ENCODE measurements at regions not wholly inside any gene's neighbourhood (a gene's known extent, or its start where the extent isn't known, plus 50 kb on each side); places are given as distances from the start of the nearest gene placed in this dataset.

DNA sequence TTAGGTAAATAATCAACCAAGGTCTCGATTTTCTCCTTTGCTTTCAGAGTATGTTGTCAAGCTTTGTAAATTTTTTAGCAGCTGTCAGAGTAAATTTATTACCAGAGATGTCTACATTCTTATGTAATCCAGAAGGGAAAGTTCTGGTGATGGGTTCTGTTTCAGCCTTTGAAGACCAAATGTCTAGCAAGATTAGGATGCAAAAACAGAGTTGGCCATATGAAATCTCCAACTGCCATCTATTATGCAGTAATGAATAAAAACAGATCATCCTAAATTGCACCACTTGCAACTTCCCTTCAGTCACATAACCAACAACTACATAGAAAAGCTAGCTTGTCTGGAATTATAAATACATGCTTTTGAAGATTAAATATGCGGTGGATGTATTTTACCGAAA, 826.8 kb upstream of the KIF2B start (continued):
- TF ChIP-seq POLR2AphosphoS5 (IDR thresholded peaks at IDR 0.05; ENCODE audit: low read depth): no peak
- no peak for TF ChIP-seq STAT1 (IDR thresholded peaks at IDR 0.05; ENCODE audit: unreplicated experiment)
- TF ChIP-seq, protein P1, sequence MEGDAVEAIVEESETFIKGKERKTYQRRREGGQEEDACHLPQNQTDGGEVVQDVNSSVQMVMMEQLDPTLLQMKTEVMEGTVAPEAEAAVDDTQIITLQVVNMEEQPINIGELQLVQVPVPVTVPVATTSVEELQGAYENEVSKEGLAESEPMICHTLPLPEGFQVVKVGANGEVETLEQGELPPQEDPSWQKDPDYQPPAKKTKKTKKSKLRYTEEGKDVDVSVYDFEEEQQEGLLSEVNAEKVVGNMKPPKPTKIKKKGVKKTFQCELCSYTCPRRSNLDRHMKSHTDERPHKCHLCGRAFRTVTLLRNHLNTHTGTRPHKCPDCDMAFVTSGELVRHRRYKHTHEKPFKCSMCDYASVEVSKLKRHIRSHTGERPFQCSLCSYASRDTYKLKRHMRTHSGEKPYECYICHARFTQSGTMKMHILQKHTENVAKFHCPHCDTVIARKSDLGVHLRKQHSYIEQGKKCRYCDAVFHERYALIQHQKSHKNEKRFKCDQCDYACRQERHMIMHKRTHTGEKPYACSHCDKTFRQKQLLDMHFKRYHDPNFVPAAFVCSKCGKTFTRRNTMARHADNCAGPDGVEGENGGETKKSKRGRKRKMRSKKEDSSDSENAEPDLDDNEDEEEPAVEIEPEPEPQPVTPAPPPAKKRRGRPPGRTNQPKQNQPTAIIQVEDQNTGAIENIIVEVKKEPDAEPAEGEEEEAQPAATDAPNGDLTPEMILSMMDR (conservative IDR thresholded peaks at IDR 0.05; ENCODE audit: low read depth in 2 of 2): no peak

DNA sequence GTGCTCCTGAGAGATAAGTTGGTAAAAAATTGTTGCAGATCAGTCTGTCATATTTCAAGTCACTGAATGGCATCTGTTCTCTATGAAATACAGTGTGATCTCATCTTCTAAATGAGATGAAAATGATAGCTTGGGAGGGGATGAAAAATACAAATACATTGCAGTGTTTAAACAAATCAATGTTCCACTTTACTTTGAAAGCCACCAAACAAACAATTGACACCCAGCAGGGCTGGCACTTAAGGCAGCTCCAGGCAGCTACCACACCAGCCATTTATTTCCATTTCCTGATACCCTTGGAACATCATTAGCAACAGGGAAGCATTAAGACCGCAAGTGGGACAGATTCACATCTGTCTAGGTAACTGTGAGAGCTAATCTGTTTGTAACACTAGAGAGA, 827.6 kb upstream of the KIF2B start:
- Histone ChIP-seq H3K4me1 (ENCODE audit: insufficient read depth) (no peaks in the 10 kb centered on the region), H2AFZ (no peak overlapping the region), H3K9me2 (ENCODE audit: insufficient read depth) (peaks cover 8% of the 10 kb centered on the region; the same call in 1 of the 2 replicates), H3K36me3 (ENCODE audit: insufficient read depth) (no peaks in the 10 kb centered on the region), H3K27me3 (ENCODE audit: insufficient read depth) (no peaks in the 10 kb centered on the region), H3K4me3 (no peak overlapping the region), H3K4me2 (no peak overlapping the region), H3F3A (replicated peaks; ENCODE audit: low read depth) (no peaks in the 10 kb centered on the region), H3K27ac (ENCODE audit: low read depth) (no peak overlapping the region), H3K79me2 (replicated peaks; ENCODE audit: insufficient read depth) (no peaks in the 10 kb centered on the region), H4K20me1 (replicated peaks; ENCODE audit: insufficient read depth) (no peaks in the 10 kb centered on the region)
- no peak for DNase-seq (ENCODE audit: low spot score)
- TF ChIP-seq CREB1 (CRISPR knock-in tag; IDR thresholded peaks at IDR 0.05; ENCODE audit: low read depth): no peak
- no peak for TF ChIP-seq EZH2 (IDR thresholded peaks at IDR 0.05; ENCODE audit: low read depth, unreplicated experiment)
- TF ChIP-seq STAT1 (IDR thresholded peaks at IDR 0.05; ENCODE audit: unreplicated experiment): no peak
- TF ChIP-seq JUNB (IDR thresholded peaks at IDR 0.05; ENCODE audit: unreplicated experiment): no peak
- TF ChIP-seq POLR2AphosphoS5 (IDR thresholded peaks at IDR 0.05; ENCODE audit: low read depth): no peak
- H3K27me3 Mint-ChIP-seq (ENCODE audit: insufficient read depth, low read depth, poor library complexity): peaks cover 1% of the 10 kb centered on the region
- peaks cover 2% of the 10 kb centered on the region; the same call in 1 of the 3 replicates for H3K36me3 Mint-ChIP-seq (ENCODE audit: low read depth)
- H3K9me3 Mint-ChIP-seq: no peaks in the 10 kb centered on the region; the same call in 2 of the 3 replicates
- H3K4me1 Mint-ChIP-seq: peaks cover 6% of the 10 kb centered on the region; the same call in 2 of the 3 replicates
- ATAC-seq: no peak
- H3K4me3 Mint-ChIP-seq: no peak overlapping the region
- H3K27ac Mint-ChIP-seq: no peak overlapping the region

DNA sequence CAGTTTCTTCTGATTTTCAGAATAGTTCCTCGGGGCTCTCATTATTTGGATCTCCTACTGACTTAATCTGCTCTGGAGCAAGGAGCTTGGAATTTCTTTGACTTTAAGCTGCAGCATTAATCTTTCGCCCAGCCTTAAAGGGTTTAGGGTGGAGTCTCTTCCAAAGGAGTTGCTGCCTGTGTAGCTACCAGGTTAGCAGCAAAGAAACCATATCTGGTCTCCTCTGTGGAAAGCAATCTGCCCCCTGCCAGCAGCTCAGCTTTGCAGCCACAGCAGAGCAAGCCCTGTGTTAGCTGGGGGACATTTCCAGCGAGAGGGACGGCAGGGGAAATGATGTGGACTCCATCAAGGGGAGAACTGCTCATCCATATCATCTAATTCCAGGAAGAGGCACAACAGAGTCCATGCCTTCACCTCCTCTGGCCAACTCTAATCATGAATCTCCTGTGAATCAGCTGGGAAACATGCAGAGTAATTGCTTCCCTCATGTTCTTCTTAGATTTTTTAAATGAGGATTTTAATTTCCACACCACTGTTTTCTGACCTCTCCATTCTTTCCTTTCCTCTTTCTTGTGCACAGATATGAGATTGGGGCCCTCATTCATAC, 827.6 kb upstream of the CA10 start:
- H3K4me2 ChIP-seq: no peak overlapping the region
- H3K27me3 ChIP-seq (ENCODE audit: insufficient read depth): no peaks in the 10 kb centered on the region
- no peaks in the 10 kb centered on the region for H3F3A ChIP-seq (replicated peaks; ENCODE audit: low read depth)
- no peaks in the 10 kb centered on the region for H3K36me3 ChIP-seq (ENCODE audit: insufficient read depth)
- H3K4me1 ChIP-seq (ENCODE audit: insufficient read depth): no peaks in the 10 kb centered on the region
- H3K79me2 ChIP-seq (replicated peaks; ENCODE audit: insufficient read depth): no peaks in the 10 kb centered on the region
- H2AFZ ChIP-seq: peak overlapping the region; percentile 76
- ATAC-seq: no peak
- Mint-ChIP-seq H3K4me3 (no peak overlapping the region), H3K9me3 (no peaks in the 10 kb centered on the region), H3K4me1 (0 out of 3 replicates have a peak, but pooled peaks cover 2% of the 10 kb centered on the region), H3K36me3 (ENCODE audit: low read depth) (no peaks in the 10 kb centered on the region; the same call in 2 of the 3 replicates), H3K27me3 (ENCODE audit: insufficient read depth, low read depth, poor library complexity) (no peaks in the 10 kb centered on the region), H3K27ac (no peak overlapping the region)
- no peak overlapping the region for H3K27ac ChIP-seq (ENCODE audit: low read depth)
- no peaks in the 10 kb centered on the region for H4K20me1 ChIP-seq (replicated peaks; ENCODE audit: insufficient read depth)
- H3K4me3 ChIP-seq: no peak overlapping the region
- no peak for TF ChIP-seq ZNF114 (CRISPR knock-in tag; IDR thresholded peaks at IDR 0.05)
- no peak for DNase-seq (ENCODE audit: low spot score)
- H3K9me2 ChIP-seq (ENCODE audit: insufficient read depth): no peaks in the 10 kb centered on the region

Data from GM23338 (cell line).